Thyroid gland (tissue), 4 donors: ENCODE measurements at regions not wholly inside any gene's neighbourhood (a gene's known extent, or its start where the extent isn't known, plus 50 kb on each side); places are given as distances from the start of the nearest gene placed in this dataset.

Source experiments
- POLR2A ChIP-seq, 2 donors: fragments of 450-650 bp; IDR thresholded peaks; one replicate each; pipeline ENCODE4 v1.6.1; 2017; ENCODE audit warnings: antibody characterized with exemption in 2 of 2, mild to moderate bottlenecking in 2 of 2, moderate library complexity in 1 of 2
- TF ChIP-seq, protein P1 (sequence below), 6 experiments: fragments of 200-600 bp in 3 of 6; fragments of 450-650 bp in 3 of 6; sonication (generic) in 3 of 6; IDR thresholded peaks; one replicate each; pipeline ENCODE4 v1.5.1; 2016 to 2019; ENCODE audit warnings: antibody characterized with exemption in 6 of 6, mild to moderate bottlenecking in 2 of 6, inconsistent platforms in 1 of 6, moderate library complexity in 1 of 6

DNA sequence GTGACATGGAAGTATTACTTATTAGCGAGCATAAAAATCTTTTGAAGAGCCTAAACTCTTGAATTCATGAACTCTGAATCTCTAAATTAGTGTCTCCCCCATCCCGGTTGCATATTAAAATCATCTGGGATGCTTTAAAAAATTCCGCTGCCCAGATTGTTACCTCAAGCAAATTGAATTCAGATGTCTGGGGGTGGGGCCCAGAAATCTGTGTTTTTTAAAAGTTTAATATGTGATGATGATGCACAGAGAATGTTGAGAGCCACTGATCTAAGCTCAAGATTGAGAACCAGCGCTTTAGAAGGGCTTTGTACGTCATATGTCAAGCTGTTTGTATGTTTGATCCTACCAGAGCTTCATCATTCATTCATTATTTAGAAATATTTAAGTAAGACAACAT, 446.8 kb downstream of the NUF2 start:
- no peak for TF ChIP-seq POLR2A (IDR thresholded peaks at IDR 0.05)
- TF ChIP-seq, protein P1, sequence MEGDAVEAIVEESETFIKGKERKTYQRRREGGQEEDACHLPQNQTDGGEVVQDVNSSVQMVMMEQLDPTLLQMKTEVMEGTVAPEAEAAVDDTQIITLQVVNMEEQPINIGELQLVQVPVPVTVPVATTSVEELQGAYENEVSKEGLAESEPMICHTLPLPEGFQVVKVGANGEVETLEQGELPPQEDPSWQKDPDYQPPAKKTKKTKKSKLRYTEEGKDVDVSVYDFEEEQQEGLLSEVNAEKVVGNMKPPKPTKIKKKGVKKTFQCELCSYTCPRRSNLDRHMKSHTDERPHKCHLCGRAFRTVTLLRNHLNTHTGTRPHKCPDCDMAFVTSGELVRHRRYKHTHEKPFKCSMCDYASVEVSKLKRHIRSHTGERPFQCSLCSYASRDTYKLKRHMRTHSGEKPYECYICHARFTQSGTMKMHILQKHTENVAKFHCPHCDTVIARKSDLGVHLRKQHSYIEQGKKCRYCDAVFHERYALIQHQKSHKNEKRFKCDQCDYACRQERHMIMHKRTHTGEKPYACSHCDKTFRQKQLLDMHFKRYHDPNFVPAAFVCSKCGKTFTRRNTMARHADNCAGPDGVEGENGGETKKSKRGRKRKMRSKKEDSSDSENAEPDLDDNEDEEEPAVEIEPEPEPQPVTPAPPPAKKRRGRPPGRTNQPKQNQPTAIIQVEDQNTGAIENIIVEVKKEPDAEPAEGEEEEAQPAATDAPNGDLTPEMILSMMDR (IDR thresholded peaks at IDR 0.05), result no peak
